HG03469 (cell line): ENCODE measurements at regions not wholly inside any gene's neighbourhood (a gene's known extent, or its start where the extent isn't known, plus 50 kb on each side); places are given as distances from the start of the nearest gene placed in this dataset.

Experiments used
- ATAC-seq: cut with Tn5 transposase; IDR thresholded peaks from one replicate; pipeline ENCODE4 v1.9.1; 2021; ENCODE audit warnings: mild to moderate bottlenecking, moderate library complexity, moderate number of reproducible peaks; ENCODE audit not compliant: unreplicated experiment

- no peak for ATAC-seq
These were observed 228.6 kb downstream of the EFNB2 start for GRCh38 chr13:106306748-106307277.

- ATAC-seq = no peak
These were observed 232.6 kb downstream of the EFNB2 start for GRCh38 chr13:106302843-106303242.

- ATAC-seq = no peak
These were observed 233.5 kb downstream of the EFNB2 start for GRCh38 chr13:106302011-106302410.

GRCh38 chr13:106299621-106300020, 235.8 kb downstream of the EFNB2 start:
- ATAC-seq = no peak

- no peak for ATAC-seq
These were observed 238.2 kb downstream of the EFNB2 start for GRCh38 chr13:106297283-106297682.

GRCh38 chr13:106296723-106297122, 238.7 kb downstream of the EFNB2 start:
- no peak for ATAC-seq

- no peak for ATAC-seq
These were observed 239.5 kb downstream of the EFNB2 start for GRCh38 chr13:106295971-106296370.

- no peak for ATAC-seq
These were observed 244.5 kb downstream of the EFNB2 start for GRCh38 chr13:106291006-106291405.

- no peak for ATAC-seq
These were observed 248.1 kb downstream of the EFNB2 start for GRCh38 chr13:106287351-106287750.

GRCh38 chr13:106286811-106287210, 248.7 kb downstream of the EFNB2 start:
- peak; percentile 89 for ATAC-seq

GRCh38 chr13:106284358-106284757, 251.1 kb downstream of the EFNB2 start:
- no peak for ATAC-seq

- ATAC-seq = no peak
These were observed 254.0 kb downstream of the EFNB2 start for GRCh38 chr13:106281426-106281825.

GRCh38 chr13:106277484-106278154, 257.8 kb downstream of the EFNB2 start:
- no peak for ATAC-seq

- no peak for ATAC-seq
These were observed 258.6 kb downstream of the EFNB2 start for GRCh38 chr13:106276876-106277275.

- no peak for ATAC-seq
These were observed 259.9 kb downstream of the EFNB2 start for GRCh38 chr13:106275446-106276032.

GRCh38 chr13:106274551-106275203, 260.8 kb downstream of the EFNB2 start:
- no peak for ATAC-seq

- ATAC-seq = no peak
These were observed 271.7 kb downstream of the EFNB2 start for GRCh38 chr13:106263801-106264200.

GRCh38 chr13:106262886-106263285, 272.6 kb downstream of the EFNB2 start:
- ATAC-seq = no peak

GRCh38 chr13:106261450-106261849, 274.0 kb downstream of the EFNB2 start:
- ATAC-seq = no peak

- ATAC-seq = no peak
These were observed 275.1 kb downstream of the EFNB2 start for GRCh38 chr13:106260352-106260751.

GRCh38 chr13:106259928-106260327, 275.5 kb downstream of the EFNB2 start:
- ATAC-seq = no peak

GRCh38 chr13:106246666-106247188, 288.7 kb downstream of the EFNB2 start:
- ATAC-seq = no peak
